Progenitor cell of endocrine pancreas (in vitro differentiated cells): ENCODE measurements at regions not wholly inside any gene's neighbourhood (a gene's known extent, or its start where the extent isn't known, plus 50 kb on each side); places are given as distances from the start of the nearest gene placed in this dataset.
A peak's percentile ranks its signal among the peaks of the same experiment; 100 is the strongest.
"Not testable (repeated sequence)": the region's sequence is repeated elsewhere in the genome, so short reads cannot be mapped to it uniquely, and the experiment has no call there.

Experiments
- DNase-seq: peaks from one replicate; pipeline ENCODE4 v3.0.0; 2021; ENCODE audit warnings: low spot score; ENCODE audit not compliant: unreplicated experiment
- H3K27ac Mint-ChIP-seq: 2 replicates; pipeline ENCODE4 v1.8.0; 2021; ENCODE audit warnings: mild to moderate bottlenecking, moderate library complexity, mixed read lengths
- H3K27me3 Mint-ChIP-seq: 2 replicates; pipeline ENCODE4 v1.8.0; 2021; ENCODE audit warnings: mixed read lengths
- H3K36me3 Mint-ChIP-seq: 2 replicates; pipeline ENCODE4 v1.8.0; 2022; ENCODE audit warnings: mixed read lengths; ENCODE audit not compliant: insufficient read depth
- H3K4me1 Mint-ChIP-seq: 2 replicates; pipeline ENCODE4 v1.8.0; 2021; ENCODE audit warnings: low read depth, mixed read lengths
- H3K4me3 Mint-ChIP-seq: 2 replicates; pipeline ENCODE4 v1.8.0; 2021; ENCODE audit warnings: low read depth, mild to moderate bottlenecking, moderate library complexity, mixed read lengths
- H3K9me3 Mint-ChIP-seq: 2 replicates; pipeline ENCODE4 v1.8.0; 2021; ENCODE audit warnings: low read depth, mixed read lengths
- TF ChIP-seq, protein P1 (sequence below): fragments of 200-600 bp; sonication (generic); IDR thresholded peaks from one replicate; pipeline ENCODE4 v1.5.0; 2021; ENCODE audit warnings: antibody characterized with exemption, mild to moderate bottlenecking; ENCODE audit not compliant: unreplicated experiment

DNA sequence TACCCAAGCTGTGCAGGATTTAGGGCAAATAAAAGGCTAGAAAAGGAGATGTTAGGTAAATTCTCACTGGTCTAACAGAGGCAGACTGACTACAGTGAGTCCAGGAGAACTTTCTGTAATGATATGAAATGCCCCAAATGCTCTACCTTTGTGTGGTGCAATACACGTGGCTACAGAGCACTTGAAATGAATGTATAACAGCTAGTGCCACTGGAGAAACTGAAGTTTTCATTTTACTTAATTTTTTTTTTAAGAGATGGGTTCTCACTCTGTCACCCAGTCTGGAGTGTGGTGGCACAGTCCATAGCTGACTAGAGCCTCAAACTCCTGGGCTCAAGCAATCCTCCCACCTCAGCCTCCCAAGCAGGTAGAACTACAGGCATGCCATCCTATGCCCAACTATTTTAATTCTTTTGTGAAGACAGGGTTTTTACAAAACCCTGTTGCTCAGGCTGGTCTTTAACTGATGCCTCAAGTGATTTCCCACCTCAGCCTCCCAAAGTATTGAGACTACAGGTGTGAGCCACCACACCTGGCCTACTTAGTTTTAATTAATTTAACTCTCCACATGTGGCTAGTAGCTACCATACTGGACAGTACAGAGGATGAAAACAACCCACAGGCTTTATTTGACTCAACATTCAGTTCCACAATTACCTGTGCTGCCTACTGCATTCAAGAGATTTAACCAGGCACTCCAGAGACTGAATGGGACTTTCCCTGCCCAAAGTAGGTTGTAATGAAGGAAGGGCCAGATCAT, 84.8 kb upstream of the PLEKHM1 start:
- DNase-seq: no peak
- Mint-ChIP-seq H3K4me3 (no peak overlapping the region), H3K27me3 (no peaks in the 10 kb centered on the region), H3K4me1 (peaks cover 25% of the 10 kb centered on the region), H3K9me3 (no peaks in the 10 kb centered on the region), H3K36me3 (peaks cover 4% of the 10 kb centered on the region), H3K27ac (no peak overlapping the region)
- TF ChIP-seq, protein P1, sequence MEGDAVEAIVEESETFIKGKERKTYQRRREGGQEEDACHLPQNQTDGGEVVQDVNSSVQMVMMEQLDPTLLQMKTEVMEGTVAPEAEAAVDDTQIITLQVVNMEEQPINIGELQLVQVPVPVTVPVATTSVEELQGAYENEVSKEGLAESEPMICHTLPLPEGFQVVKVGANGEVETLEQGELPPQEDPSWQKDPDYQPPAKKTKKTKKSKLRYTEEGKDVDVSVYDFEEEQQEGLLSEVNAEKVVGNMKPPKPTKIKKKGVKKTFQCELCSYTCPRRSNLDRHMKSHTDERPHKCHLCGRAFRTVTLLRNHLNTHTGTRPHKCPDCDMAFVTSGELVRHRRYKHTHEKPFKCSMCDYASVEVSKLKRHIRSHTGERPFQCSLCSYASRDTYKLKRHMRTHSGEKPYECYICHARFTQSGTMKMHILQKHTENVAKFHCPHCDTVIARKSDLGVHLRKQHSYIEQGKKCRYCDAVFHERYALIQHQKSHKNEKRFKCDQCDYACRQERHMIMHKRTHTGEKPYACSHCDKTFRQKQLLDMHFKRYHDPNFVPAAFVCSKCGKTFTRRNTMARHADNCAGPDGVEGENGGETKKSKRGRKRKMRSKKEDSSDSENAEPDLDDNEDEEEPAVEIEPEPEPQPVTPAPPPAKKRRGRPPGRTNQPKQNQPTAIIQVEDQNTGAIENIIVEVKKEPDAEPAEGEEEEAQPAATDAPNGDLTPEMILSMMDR: no peak

DNA sequence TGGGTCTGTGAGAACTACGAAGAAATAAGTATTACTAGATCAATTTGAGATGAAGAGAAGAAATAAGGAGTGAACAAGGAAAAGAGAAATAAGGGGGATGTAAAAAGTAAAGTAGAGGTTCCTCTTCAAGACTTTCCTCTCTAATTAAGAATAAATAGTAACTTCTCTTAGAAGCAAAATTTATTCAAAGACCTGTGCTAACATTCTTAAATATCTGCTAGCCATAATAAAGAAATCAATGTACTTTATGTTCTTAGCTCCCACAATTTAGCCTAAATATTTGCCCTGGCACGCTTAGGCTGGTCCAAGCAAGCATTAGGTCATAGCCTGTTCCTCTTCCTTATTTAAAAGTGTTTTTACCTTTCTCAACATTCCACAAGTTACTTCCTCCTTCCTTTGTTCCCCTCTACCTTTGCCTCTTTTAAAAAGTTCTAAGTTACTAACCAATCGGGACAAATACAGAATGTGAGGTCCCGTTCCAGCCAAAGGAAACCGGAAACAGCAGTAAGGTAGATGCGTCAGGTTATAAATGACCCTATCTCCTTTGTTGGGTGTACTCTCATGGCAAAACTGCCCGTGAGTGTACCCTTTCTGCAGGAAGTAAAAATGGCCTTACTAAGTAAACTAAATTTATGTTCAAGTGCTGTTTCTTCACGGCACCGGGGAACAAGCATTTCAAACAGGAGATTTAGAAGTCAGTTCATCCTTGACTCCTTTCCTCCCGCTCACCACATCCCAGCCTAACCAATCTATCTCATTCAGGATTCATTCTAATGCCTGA, 86.2 kb upstream of the PLEKHM1 start:
- not testable (repeated sequence) for H3K36me3 Mint-ChIP-seq, H3K27me3 Mint-ChIP-seq, H3K27ac Mint-ChIP-seq, H3K9me3 Mint-ChIP-seq, H3K4me3 Mint-ChIP-seq, DNase-seq
- peaks cover 27% of the 10 kb centered on the region for H3K4me1 Mint-ChIP-seq

DNA sequence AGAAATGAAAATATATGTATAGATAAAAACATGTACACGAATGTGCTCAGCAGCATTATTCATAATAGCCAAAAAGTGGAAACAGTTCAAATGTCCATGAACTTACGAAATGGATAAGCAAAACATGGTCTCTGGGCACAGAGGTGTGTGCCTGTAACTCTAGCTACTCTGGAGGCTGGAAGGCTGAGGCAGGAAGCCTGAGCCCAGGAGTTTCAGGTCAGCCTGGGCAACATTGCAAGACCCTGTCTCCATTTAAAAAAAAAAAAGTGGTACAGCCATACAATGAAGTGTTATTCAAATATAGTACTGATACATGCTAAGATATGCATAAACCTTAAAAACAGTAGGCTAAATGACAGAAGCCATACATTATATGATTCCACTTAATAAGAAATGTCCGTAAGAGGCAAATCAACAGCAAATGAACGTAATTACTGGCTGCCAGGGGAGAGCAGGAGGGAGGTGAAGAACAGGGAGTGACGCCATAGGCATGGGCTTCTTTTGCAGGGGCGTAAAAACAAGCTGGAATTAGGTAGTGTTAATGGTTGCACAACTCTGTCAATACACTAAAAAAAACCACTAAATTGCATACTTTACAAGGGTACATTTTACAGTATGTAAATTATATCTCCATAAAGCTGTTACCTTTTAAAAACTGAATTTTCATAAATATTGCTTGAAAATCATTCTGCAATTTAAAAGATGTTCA, 87.2 kb upstream of the PLEKHM1 start:
- Mint-ChIP-seq H3K36me3 (peaks cover 5% of the 10 kb centered on the region), H3K27ac (no peak overlapping the region), H3K4me1 (peaks cover 27% of the 10 kb centered on the region), H3K4me3 (no peak overlapping the region), H3K27me3 (no peaks in the 10 kb centered on the region), H3K9me3 (no peaks in the 10 kb centered on the region)
- DNase-seq: no peak
- TF ChIP-seq, protein P1: no peak

DNA sequence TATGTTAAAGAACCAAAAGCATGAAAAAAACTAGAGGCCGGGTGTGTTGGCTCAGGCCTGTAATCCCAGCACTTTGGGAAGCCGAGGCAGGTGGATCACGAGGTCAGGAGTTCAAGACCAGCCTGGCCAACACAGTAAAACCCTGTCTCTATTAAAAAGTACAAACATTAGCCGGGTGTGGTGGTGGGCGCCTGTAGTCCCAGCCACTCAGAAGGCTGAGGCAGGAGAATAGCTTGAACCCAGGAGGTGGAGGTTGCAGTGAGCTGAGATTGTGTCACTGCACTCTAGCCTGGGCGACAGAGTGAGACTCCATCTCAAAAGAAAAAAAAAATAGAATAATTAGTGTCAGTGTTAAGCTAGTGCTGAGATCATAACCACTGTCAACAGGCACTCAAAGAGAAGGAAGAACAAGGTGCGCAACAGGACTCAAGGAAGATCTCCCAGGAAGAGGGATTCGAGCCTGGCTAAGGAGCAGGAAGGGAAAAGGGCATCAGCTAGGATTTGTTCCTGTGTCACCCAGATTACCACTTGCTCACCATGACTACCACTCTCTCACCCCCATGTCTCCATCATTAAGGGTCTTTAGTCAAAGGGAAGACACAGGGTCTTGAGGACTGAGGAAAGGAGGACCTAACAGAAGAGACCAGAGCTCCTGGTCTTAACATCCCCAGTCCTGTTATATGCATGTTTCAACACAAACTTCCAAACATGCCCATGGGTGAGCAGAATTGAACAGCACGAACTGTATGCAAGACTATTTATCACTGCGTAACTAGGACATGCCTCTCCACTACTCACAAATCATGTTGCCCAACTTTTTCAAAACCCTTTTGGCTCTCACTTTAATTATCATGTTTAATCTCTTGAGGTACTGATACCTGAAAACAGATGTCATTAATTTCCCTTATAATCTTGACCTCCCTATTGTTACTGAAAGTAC, 88.3 kb upstream of the PLEKHM1 start:
- H3K27ac Mint-ChIP-seq: no peak overlapping the region
- TF ChIP-seq, protein P1: no peak
- peaks cover 33% of the 10 kb centered on the region for H3K4me1 Mint-ChIP-seq
- peaks cover 5% of the 10 kb centered on the region for H3K36me3 Mint-ChIP-seq
- no peak overlapping the region for H3K4me3 Mint-ChIP-seq
- no peak for DNase-seq
- no peaks in the 10 kb centered on the region for H3K9me3 Mint-ChIP-seq
- no peaks in the 10 kb centered on the region for H3K27me3 Mint-ChIP-seq

DNA sequence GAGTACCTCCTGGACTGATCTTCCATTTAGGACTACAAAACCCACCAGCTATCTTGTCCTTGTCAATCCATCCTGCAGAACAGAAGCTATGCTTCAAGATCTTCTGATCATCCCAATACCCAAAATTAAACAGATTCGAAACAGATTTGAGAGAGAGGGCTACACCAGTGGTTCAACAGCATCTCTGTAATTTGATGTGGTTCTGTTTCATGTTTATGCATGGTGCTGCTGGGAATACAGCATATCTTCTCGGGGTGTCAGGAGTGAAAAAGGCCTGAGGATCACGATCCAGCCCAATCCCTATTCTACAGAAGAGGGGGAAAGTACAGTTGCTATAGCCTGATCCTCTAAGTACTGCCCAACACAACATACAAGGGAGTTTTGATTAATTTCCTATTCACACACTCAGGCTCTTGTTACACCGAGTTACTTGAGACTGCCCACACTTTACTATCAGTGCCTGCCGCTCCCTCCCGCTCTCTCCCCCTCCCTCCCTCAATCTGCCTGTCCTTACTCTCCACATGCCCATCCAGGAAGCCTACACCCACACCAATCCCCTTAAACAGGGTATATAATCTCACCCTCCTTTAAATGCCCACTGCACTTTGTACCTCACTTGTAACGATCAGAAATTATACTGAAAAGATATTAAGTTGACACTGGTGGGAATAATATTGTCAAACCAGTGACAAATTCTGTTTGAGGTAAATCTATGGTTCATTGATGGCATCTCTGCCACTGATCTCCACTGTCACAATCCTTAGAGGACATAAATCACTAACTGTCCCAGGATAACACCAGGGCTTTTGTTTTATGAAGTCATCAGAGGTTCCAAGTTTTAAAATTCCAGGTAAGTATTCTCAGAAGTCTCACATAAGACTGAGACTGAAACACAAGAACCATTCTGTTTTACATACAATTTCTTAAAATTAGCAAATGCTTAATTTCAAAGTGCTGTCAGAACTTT, 89.3 kb upstream of the PLEKHM1 start:
- DNase-seq: no peak
- Mint-ChIP-seq H3K27me3 (no peaks in the 10 kb centered on the region), H3K4me3 (no peak overlapping the region), H3K36me3 (peaks cover 5% of the 10 kb centered on the region), H3K9me3 (no peaks in the 10 kb centered on the region), H3K4me1 (peaks cover 35% of the 10 kb centered on the region), H3K27ac (peak overlapping the region; percentile 21)
- TF ChIP-seq, protein P1: no peak
